ENCODE measurements at regions not wholly inside any gene's neighbourhood (a gene's known extent, or its start where the extent isn't known, plus 50 kb on each side); places are given as distances from the start of the nearest gene placed in this dataset.

GRCh38 chr10:113304726-113305125, 248.1 kb upstream of the HABP2 start:
- TF ChIP-seq CTCF (IDR thresholded peaks at IDR 0.05) (no peak), POLR2A (IDR thresholded peaks at IDR 0.05) (no peak), POLR2AphosphoS5 (IDR thresholded peaks at IDR 0.05) (no peak)
